ENCODE measurements at regions not wholly inside any gene's neighbourhood (a gene's known extent, or its start where the extent isn't known, plus 50 kb on each side); places are given as distances from the start of the nearest gene placed in this dataset.
A peak's percentile ranks its signal among the peaks of the same experiment; 100 is the strongest.
"Not testable (repeated sequence)": the region's sequence is repeated elsewhere in the genome, so short reads cannot be mapped to it uniquely, and the experiment has no call there.

GRCh38 chr7:131802195-131802864, 245.9 kb upstream of the PODXL start:
- DNase-seq (ENCODE audit: low spot score), result no peak

DNA sequence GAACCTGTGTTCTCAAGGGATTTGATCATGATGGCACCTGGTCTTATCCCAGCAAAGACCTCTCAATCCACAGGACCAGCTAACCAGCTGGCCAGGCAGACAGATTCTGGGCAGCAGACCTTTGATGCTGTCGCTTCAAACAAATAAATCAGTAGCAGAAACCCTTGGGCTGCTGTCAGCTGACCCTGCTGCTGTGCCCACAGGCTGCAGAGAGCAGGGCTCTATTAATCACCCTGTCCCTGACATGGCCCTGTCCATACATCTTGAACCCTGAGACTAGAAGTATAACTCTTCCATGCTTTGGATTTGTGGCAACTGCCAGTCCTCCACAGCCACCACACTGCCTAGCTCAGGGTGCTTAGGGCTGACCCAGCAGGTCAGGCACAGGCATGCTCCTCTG, 244.1 kb upstream of the PODXL start:
- no peak for DNase-seq (ENCODE audit: low spot score)

GRCh38 chr7:131800008-131800407, 243.6 kb upstream of the PODXL start:
- DNase-seq (ENCODE audit: low spot score), result no peak

- no peak for DNase-seq (ENCODE audit: low spot score)
Measured at GRCh38 chr7:131797841-131798240, 241.4 kb upstream of the PODXL start.

GRCh38 chr7:131795400-131795799, 239.0 kb upstream of the PODXL start:
- DNase-seq (ENCODE audit: low spot score), result no peak

GRCh38 chr7:131792311-131792710, 235.9 kb upstream of the PODXL start:
- DNase-seq (ENCODE audit: low spot score), result no peak

DNA sequence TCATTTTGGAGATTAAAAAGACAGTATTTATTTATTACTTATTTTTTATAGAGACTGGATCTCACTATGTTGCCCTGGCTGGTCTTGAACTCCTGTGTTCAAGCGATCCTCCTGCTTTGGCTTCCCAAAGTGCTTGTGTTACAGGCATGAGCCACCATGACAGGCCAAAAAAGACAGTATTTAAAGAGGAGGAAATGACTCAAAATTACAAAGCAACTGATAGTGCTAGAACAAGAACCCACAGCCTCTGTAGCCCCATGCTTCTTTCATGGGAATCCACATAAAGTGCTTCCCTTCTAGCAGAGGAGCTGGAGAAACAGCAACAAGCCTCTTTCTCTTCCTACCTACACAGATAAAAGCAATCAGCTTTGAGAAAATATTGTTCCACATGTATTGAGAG, 230.7 kb upstream of the PODXL start:
- DNase-seq (ENCODE audit: low spot score), result no peak

DNA sequence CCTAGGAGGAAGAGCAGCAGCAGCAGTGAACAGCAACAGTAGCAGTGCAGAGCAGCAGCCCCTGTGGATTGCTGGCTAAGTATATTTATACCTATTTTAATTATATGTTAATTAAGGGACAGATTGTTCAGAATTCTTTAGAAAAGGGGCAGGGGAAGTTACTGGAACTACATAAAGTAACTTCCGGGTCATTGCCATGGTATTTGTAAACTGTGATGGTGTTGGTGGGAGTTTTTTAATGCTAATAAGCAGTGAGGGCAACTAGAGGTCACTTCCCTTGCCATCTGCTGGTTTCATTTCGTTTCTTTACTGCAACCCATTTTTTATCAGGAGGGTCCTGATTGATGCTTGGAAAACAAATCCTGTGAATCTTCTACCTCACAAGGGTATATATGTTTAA, 229.8 kb upstream of the PODXL start:
- no peak for DNase-seq (ENCODE audit: low spot score)

- no peak for DNase-seq (ENCODE audit: low spot score)
Measured at GRCh38 chr7:131778601-131779000, 222.2 kb upstream of the PODXL start.

DNA sequence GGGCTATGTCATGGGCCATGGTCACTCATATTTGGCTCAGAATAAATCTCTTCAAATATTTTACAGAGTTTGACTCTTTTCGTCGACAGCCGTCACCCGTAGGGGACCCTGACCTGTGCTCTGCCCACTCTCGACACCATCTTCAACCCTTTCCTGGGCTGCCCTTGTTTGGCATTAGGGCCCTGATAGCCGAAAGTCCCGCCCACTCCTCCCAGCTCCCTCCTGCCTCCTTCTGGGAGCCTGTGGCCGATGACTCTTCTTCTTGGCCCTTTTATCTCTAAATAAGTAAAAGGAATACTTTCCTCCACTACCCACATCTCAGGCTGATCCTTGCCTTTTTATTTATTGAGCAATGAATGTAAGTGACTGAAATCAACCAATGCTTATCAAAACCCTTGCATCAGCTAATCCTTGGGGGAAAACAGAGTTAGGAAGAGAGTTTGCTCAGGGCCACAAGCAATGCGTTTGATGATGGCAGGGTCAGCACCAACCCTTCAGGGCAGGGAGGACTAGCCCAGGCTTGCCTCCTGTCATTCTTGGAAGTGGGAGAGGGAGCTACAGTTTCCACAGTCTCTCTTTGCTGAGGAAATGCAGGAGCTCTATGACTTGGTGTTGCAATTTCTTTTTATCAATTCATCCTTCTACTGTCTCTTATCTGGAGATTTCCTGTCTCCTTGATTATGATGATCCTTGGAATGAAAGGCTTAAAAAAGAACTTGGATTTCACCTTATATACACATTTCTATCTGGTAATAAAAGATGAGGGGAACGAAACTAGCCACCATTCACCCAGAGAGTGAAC, 218.2 kb upstream of the PODXL start:
- DNase-seq (ENCODE audit: low spot score), result no peak

GRCh38 chr7:131773413-131773812, 217.0 kb upstream of the PODXL start:
- DNase-seq (ENCODE audit: low spot score), result no peak

DNA sequence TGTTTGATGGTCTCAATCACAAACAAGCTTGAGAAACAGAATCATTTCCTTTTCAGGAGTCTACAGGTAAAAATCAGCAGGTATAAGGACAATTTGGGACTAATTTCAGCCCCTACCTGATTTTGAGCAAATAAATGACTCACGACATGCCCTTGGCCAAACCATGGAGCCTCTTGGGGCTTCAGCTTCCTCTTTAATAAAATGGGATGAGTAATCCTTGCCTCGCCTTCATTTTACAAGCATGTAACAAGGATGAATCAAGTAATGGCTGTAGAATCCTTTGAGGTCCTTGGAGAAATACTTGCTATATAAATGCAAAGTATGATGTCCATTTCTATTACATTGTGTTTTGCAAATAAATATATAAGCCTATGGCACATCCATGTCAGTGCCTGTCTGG, 212.8 kb upstream of the PODXL start:
- DNase-seq (ENCODE audit: low spot score), result no peak

DNA sequence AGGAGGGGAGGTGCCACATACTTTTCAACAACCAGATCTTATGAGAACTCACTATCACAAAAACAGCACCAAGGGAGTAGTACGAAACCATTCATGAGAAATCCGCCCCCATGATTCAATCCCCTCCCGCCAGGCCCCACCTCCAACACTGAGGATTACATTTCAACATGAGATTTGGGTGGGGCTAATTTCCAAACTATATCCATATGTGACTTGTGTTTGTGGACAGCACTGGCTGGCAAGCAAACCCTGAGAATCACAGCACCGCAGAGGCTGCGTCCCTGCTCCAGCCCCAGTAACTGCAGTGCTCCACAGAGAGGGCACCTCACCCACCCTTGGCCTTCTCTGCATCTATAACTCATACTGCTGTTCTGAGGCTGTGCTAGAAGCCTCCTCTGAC, 211.2 kb upstream of the PODXL start:
- DNase-seq (ENCODE audit: low spot score), result no peak

- no peak for DNase-seq (ENCODE audit: low spot score)
Measured at GRCh38 chr7:131765575-131765974, 209.1 kb upstream of the PODXL start.

DNA sequence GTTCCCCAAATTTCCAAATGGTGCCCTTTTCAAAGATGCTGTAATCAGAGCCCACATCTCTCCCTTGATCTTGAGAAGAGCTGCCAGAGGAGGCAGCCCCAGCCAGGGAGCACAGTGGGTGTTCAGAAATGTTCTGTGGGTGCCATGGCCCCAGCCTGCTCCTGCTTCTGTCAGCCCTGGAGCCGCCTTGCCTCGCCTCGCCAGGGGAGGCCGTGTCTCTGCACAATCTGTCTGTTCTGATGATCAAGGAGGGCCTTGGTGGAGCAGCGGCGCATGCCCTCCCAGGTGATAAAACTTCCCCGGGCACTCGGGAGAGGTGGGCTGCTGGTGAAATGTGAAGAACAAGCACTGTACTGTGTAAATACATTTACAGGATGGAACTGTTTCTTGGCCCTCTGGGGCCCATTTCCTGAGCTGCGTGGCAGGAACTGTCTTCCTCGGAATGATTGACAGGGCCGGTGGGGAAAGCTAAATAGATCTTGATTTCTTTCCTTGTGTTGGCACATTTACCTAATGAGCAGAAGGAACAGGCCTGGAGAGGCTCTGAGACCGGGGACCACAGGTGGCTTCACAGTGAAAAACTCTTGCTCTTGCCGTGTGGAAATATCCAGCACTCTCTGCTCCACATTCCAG, 207.8 kb upstream of the PODXL start:
- DNase-seq (ENCODE audit: low spot score), result no peak

DNA sequence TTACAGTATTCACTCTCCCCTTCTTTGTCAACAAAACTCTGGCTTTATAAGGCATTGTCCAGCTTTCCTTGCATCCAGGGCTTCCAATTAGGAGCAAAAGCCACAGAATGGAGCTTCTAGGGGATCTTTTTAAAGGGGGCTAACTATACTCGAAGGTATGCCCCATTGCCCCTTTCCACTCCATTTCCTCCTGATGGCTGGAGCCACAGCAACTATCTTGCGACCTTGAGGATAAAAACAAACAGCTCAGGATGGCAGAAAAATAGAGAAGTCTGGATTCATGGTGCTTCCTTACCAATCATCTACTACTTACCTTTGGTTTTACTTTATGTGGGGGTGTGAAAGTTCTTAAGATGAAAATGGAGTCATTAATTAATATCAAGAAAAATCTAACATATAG, 206.3 kb upstream of the PODXL start:
- no peak for DNase-seq (ENCODE audit: low spot score)

DNA sequence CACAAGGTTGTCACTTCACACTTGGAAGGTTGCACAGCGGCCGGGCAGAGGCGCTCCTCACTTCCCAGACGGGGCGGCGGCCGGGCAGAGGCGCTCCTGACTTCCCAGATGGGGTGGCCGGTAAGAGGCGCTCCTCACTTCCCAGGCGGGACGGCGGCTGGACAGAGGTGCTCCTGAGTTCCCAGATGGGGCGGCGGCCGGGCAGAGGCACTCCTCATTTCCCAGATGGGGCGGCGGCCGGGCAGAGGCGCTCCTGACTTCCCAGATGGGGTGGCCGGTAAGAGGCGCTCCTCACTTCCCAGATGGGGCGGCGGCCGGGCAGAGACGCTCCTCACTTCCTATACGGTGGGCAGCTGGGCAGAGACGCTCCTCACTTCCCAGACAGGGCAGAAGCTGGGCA, 199.4 kb upstream of the PODXL start:
- DNase-seq (ENCODE audit: low spot score), result not testable (repeated sequence)

GRCh38 chr7:131753620-131754222, 197.3 kb upstream of the PODXL start:
- peak; percentile 23 for DNase-seq (ENCODE audit: low spot score)

DNA sequence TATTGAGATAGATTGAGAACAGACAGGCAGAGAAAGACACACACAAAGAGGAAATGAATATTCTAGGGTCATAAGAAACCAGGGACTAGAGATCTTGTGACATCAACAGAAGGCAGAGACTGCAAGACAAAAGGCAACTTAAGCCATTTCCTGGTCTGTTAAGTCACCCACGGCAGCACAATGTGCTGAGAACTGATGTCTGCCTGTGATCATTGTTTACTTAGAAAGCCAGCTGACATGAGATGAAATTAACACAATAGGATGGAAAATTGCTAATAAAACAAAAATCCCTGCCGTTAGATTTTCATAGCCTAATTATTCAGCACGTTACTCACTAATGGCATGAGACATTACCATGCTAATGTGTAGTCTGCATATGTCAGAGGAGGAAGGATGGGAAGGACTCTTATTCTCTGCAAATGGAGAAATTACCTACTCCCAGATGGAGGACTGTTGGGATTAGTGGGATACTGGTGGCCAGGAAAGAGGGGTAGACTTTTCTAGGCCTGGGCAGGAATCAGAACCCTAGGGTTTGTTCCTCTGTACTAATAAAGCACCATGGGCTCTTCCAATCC, 191.3 kb upstream of the PODXL start:
- no peak for DNase-seq (ENCODE audit: low spot score)

DNA sequence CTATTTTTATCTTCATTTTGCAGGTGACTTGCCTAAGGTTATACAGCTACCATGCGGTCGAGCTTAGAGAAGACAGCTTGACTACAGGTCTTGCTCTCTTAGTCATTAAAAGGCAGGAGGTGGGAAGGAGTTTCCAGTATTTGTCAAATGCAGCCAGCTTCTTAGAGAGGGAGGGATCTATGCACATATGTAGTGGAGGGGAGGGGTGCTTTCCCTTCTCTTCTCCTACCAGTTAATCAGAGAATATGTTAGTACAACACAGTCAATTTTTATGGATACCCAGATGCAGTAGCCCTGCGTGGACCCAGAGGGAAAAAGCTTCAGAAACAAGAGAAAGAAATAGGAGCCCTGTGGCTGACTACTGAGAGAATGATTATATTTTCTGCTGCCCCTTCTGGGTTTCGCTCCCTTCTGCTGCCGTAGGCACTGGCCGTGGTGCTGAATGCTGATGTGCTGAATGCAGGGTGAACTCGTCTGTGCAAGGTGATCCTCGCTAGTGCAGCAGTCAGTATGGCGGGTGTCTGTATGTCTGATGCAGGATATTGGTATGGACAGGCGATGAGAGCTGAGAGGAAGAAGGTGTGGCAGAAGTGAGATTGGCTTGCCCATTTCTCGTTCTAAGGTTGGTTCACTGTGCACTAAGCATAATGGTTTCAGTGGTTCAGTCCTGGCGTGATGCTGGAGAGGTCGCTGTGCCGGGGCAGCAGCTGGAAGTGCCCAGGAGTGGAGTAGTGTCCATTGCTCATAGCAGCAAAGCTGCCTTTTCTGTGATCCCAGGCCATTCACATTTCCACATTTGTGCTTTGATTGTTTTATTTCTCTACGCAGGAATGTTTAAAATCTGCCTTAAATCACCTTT, 189.2 kb upstream of the PODXL start:
- DNase-seq (ENCODE audit: low spot score), result peak; percentile 16

- DNase-seq (ENCODE audit: low spot score), result no peak
Measured at GRCh38 chr7:131741446-131741845, 185.0 kb upstream of the PODXL start.
